D721Med (cell line): ENCODE measurements at regions not wholly inside any gene's neighbourhood (a gene's known extent, or its start where the extent isn't known, plus 50 kb on each side); places are given as distances from the start of the nearest gene placed in this dataset.
"Not testable (repeated sequence)": the region's sequence is repeated elsewhere in the genome, so short reads cannot be mapped to it uniquely, and the experiment has no call there.

Experiments
- DNase-seq: peaks from one replicate; pipeline ENCODE4 v3.0.0; 2011; ENCODE audit warnings: low spot score; ENCODE audit not compliant: insufficient read length
- FAIRE-seq: peaks from 2 replicates; lab custom pipeline; 2011; peaks lifted over from hg19 to GRCh38; lab: Jason Lieb, UNC
- TF ChIP-seq, protein P1 (sequence below): IDR thresholded peaks from 2 replicates; pipeline ENCODE4 v1.5.1; 2012; ENCODE audit warnings: mild to moderate bottlenecking, control low read depth; ENCODE audit not compliant: insufficient read depth; ENCODE audit errors: missing control alignments

DNA sequence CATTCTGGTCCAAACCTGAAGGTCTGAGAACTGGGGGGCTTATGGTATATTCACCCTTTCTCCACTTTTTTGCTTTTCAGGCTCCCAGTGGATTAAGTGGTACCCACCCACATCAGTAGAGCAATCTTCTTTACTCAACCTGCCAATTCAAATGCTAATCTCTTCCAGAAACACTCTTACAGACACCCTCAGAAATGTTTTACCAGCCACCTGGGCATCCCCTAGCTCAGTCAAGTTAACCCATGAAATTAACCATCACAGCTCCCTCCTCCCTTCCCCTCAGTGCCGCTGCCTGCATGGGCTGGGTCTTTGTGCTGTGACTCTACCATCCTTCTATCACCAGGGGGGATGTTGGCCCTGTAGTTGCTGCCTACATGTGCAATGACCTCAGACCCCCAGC is 398.7 kb downstream of the BUD13 start:
- TF ChIP-seq, protein P1, sequence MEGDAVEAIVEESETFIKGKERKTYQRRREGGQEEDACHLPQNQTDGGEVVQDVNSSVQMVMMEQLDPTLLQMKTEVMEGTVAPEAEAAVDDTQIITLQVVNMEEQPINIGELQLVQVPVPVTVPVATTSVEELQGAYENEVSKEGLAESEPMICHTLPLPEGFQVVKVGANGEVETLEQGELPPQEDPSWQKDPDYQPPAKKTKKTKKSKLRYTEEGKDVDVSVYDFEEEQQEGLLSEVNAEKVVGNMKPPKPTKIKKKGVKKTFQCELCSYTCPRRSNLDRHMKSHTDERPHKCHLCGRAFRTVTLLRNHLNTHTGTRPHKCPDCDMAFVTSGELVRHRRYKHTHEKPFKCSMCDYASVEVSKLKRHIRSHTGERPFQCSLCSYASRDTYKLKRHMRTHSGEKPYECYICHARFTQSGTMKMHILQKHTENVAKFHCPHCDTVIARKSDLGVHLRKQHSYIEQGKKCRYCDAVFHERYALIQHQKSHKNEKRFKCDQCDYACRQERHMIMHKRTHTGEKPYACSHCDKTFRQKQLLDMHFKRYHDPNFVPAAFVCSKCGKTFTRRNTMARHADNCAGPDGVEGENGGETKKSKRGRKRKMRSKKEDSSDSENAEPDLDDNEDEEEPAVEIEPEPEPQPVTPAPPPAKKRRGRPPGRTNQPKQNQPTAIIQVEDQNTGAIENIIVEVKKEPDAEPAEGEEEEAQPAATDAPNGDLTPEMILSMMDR = no peak
- no peak for DNase-seq
- FAIRE-seq = no peak

DNA sequence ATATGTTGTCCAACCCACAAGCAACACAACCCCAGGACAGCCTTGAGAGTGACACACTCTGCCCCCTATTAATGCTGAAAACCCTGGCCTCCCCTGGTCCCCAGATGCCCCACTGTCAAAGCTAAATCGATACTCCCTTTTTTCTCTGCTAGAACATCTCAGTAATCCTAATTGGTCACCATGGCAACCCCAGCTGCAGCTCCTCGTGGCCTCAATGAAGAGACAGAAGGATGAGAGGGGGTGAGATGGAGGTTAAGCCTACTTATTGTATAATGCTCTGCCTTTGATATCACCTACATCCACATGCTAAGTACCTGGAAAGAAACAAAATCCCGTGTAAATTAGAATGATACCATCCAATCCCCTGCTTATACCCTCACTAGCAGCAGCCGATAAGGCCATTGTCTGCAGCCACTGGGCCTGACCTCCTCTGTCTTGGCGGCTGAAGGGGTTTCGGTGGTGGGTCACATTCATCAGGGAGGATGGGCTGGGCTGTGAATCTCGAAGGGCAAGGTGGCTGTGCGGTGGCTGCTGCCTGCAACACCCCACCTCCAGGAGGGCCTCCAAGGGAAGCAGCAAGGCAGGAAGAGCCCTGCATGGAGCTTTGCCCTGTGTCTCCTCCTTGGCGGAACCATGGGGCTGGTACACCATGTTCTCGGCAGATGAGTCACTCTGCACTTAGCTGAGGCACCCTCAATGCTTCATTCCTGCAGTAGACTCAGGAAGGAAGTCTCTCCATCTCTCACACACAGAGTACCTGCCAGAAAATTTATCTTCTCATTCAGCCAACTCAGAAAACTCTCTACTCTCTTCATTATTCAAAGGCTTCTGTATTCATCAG is 399.5 kb downstream of the BUD13 start:
- TF ChIP-seq, protein P1 = no peak
- peak; percentile 97 for FAIRE-seq
- DNase-seq = no peak

DNA sequence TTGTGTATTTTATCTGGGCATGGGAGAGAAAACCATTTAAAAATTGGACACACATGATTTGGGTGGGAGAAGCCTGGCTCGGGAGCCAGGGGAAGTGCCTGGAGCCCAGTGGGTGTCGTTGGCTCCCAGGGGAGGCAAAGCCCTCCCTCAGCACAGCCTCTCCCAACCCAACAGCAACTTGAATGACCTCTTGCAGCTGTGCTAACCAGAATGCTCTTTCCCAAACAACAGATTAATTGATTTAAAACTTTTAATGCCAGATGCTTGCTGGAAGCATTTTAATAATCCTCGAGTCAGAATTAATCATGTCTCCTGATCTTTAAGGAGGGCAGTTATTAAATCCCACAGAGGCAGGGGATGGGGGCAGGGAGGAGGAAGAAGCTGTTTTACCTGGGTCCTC is 401.6 kb downstream of the BUD13 start:
- FAIRE-seq = peak; percentile 89
- peak; percentile 38 for DNase-seq
- TF ChIP-seq, protein P1 = no peak

DNA sequence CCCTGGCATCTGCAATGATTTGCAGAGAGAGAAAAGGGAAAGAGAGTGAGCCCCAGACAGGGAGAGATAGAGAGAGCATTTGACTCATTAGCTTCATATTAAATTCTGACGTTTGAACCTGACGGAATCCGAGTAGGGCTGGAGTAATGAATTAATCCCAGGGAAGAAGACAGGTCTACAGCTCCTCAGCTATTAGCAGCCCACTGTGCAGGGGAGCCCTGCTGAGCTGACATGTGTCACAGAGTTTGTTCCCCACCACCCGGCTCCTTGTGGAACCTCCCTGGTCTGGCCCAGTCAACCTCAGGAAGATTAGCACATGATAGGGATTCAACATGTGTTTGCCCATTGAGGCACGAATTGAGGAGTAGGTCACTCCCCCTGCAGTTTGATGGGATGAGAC is 404.0 kb downstream of the BUD13 start:
- no peak for FAIRE-seq
- no peak for DNase-seq
- TF ChIP-seq, protein P1 = no peak

DNA sequence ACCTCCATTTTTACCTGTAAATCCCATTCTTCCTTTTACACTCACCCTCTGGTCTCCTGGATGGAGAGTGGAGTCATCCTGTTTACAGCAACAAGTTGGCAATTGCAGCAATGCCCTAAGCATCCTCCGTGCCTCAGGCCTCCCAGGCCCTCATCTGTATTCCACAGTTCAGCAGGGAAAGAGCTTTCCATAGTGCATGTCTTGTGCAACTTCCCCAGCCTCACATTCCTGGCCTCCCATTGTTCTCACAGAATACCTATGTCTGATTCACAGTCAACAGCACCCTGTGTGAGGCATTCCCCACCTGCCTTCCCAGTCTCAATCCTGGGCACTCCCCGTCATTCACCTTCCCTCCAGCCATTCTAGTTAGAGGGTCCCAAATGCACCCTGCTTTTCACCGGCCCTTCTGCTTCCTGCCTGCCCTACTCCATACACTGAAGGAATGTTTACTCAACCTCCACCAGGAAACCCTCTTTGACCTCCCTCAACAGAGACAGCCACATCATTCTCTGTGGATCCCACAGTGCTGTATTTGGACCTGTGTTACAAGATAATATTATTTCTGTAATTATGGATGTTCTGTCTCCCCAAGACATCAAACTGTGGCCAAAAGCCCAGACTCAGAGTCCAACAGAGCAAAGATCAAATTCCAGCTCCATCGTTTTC is 405.7 kb downstream of the BUD13 start:
- TF ChIP-seq, protein P1 = no peak
- FAIRE-seq (no peak), DNase-seq (no peak)

DNA sequence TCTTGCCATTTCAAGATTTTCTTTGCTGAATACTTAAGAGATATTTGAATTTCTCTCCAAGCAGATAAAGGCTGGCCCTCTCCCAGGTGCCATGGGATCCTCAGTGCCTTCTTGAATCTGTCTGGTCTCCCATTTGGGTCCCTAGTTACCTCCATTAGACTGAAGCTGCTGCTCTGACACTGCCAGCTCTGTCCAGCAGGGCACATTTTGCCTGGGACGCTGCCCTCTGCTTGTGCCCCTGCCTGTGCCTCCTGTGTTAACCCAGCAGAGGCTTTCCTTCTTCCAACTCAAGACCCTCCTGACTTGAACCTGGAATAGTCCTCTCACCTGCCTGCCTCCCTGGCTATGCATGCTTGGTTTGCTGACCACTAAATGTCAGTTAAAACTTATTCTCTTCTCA is 406.3 kb downstream of the BUD13 start:
- no peak for DNase-seq
- TF ChIP-seq, protein P1 = no peak
- no peak for FAIRE-seq

DNA sequence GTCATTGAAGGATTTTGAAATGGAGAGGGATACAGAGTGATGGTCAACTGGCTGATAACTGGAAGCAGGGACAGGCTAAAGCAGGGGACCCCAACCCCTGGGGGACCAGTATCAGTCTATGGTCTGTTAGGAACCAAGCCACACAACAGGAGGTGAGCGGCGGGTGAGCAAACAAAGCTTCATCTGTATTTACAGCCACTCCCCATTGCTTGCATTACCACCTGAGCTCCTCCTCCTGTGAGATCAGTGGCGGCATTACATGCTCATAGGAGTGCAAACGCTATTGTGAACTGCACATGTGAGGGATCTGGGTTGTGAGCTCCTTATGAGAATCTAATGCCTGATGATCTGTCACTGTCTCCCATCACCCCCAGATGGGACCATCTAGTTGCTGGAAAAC is 407.9 kb downstream of the BUD13 start:
- FAIRE-seq, DNase-seq: not testable (repeated sequence)
